ENCODE measurements at regions not wholly inside any gene's neighbourhood (a gene's known extent, or its start where the extent isn't known, plus 50 kb on each side); places are given as distances from the start of the nearest gene placed in this dataset.

- TF ChIP-seq HLTF (IDR thresholded peaks at IDR 0.05), result no peak
- TF ChIP-seq ZNF184 (CRISPR knock-in tag; IDR thresholded peaks at IDR 0.05), result no peak
- no peak for TF ChIP-seq TCFL5 (CRISPR knock-in tag; conservative IDR thresholded peaks at IDR 0.05)
- TF ChIP-seq CXXC5 (CRISPR knock-in tag; IDR thresholded peaks at IDR 0.05), result 0 out of 2 replicates have a peak, but pooled peaks have one; percentile 16
- TF ChIP-seq TFE3 (CRISPR knock-in tag; IDR thresholded peaks at IDR 0.05), result no peak
- 0 out of 4 replicates have a peak, but pooled peaks of 1 of the 2 experiments have one; percentile 12 for TF ChIP-seq NRF1 (conservative IDR thresholded peaks at IDR 0.05 in 1 of 2, IDR thresholded peaks at IDR 0.05 in 1 of 2)
- no peak for TF ChIP-seq ZNF274 (IDR thresholded peaks at IDR 0.05; ENCODE audit: borderline replicate concordance, low read depth, low read length)
- no peak for TF ChIP-seq HOMEZ (CRISPR knock-in tag; IDR thresholded peaks at IDR 0.05)
- TF ChIP-seq ZNF134 (CRISPR knock-in tag; conservative IDR thresholded peaks at IDR 0.05), result no peak
- no peak for TF ChIP-seq ZNF785 (CRISPR knock-in tag; IDR thresholded peaks at IDR 0.05)
- TF ChIP-seq ZBTB7A (IDR thresholded peaks at IDR 0.05; ENCODE audit: borderline replicate concordance, control insufficient read depth, low read depth, low read length), result peak; percentile 50; the same call in 1 of the 2 replicates
- TF ChIP-seq ZNF518B (CRISPR knock-in tag; IDR thresholded peaks at IDR 0.05), result no peak
- TF ChIP-seq ZNF316 (IDR thresholded peaks at IDR 0.05), result no peak
- TF ChIP-seq ZNF717 (CRISPR knock-in tag; IDR thresholded peaks at IDR 0.05), result no peak
- TF ChIP-seq RFX1 (IDR thresholded peaks at IDR 0.05), result peak; percentile 88
- no peak for TF ChIP-seq RHOXF2B (CRISPR knock-in tag; conservative IDR thresholded peaks at IDR 0.05)
- TF ChIP-seq NR3C1 (CRISPR knock-in tag; IDR thresholded peaks at IDR 0.05), result no peak
- TF ChIP-seq TFAP4 (CRISPR knock-in tag; IDR thresholded peaks at IDR 0.05; ENCODE audit: borderline replicate concordance), result peak; percentile 56; the same call in 1 of the 2 replicates
- no peak for TF ChIP-seq ZNF639 (CRISPR knock-in tag; conservative IDR thresholded peaks at IDR 0.05 in 1 of 2, IDR thresholded peaks at IDR 0.05 in 1 of 2)
Observed at GRCh38 chr11:13114566-13115379, 105.7 kb downstream of the RASSF10 start (continued).
